Left lung (tissue), 4 donors: ENCODE measurements at regions not wholly inside any gene's neighbourhood (a gene's known extent, or its start where the extent isn't known, plus 50 kb on each side); places are given as distances from the start of the nearest gene placed in this dataset.

Experiments used
- ATAC-seq: fragments of 200-7000 bp; cut with Tn5 transposase; one replicate; pipeline ENCODE4 v1.9.1; 2020; ENCODE audit warnings: moderate library complexity
- DNase-seq, 4 donors: peaks; one replicate each; pipeline ENCODE4 v3.0.0-alpha.2; 2013 to 2020
- H3K27ac ChIP-seq, 2 donors: fragments of 200-600 bp; sonication (generic) in 1 of 2; one replicate each; pipeline versions ENCODE4 v1.5.0 to v1.8.0; 2020 to 2021
- H3K27me3 ChIP-seq, 2 donors: fragments of 200-600 bp; sonication (generic) in 1 of 2; one replicate each; pipeline versions ENCODE4 v1.5.0 to v1.8.0; 2020 to 2021
- H3K36me3 ChIP-seq, 2 donors: fragments of 200-600 bp; sonication (generic) in 1 of 2; one replicate each; pipeline versions ENCODE4 v1.5.0 to v1.8.0; 2020 to 2021
- H3K4me1 ChIP-seq, 2 donors: fragments of 200-600 bp; one replicate each; pipeline ENCODE4 v1.8.0; 2021
- H3K4me3 ChIP-seq, 2 donors: fragments of 200-600 bp; sonication (generic) in 1 of 2; one replicate each; pipeline versions ENCODE4 v1.5.0 to v1.8.0; 2020 to 2021; ENCODE audit warnings: mild to moderate bottlenecking in 1 of 2
- H3K9me3 ChIP-seq, 2 donors: fragments of 200-600 bp; sonication (generic) in 1 of 2; one replicate each; pipeline versions ENCODE4 v1.5.0 to v1.8.0; 2020 to 2021
- CTCF ChIP-seq, 2 donors: fragments of 200-600 bp; sonication (generic) in 1 of 2; IDR thresholded peaks; one replicate each; pipeline versions ENCODE4 v1.5.0 to v1.8.0; 2021; ENCODE audit warnings: antibody characterized with exemption in 2 of 2
- intact Hi-C, 2 donors: fragments of 100-400 bp; cut with DNase I; formaldehyde crosslinking; loops; one replicate each; pipeline versions ENCODE4 v1.11.2 to v1.14.2; 2022
- donor health status: DM: no; HTN: yes; CAD: no.
- donor health status: DM: no; HTN: no; CAD: no.

- H3K4me3 ChIP-seq = no peak overlapping the region
- H3K9me3 ChIP-seq = no peaks in the 10 kb centered on the region
- no peak for TF ChIP-seq CTCF (IDR thresholded peaks at IDR 0.05)
- H3K27ac ChIP-seq = no peak overlapping the region
- no peaks in the 10 kb centered on the region for H3K27me3 ChIP-seq
- DNase-seq (no peak), ATAC-seq (no peak)
- no peaks in the 10 kb centered on the region for H3K4me1 ChIP-seq
- intact Hi-C loops = no loop called here
- H3K36me3 ChIP-seq = no peaks in the 10 kb centered on the region
Observed at GRCh38 chr6:4611429-4612129, 164.6 kb upstream of the CDYL start.

- no peak for TF ChIP-seq CTCF (IDR thresholded peaks at IDR 0.05)
- H3K4me3 ChIP-seq = no peak overlapping the region
- no peaks in the 10 kb centered on the region for H3K4me1 ChIP-seq
- H3K27ac ChIP-seq = no peak overlapping the region
- ATAC-seq (no peak), DNase-seq (no peak)
- H3K36me3 ChIP-seq = no peaks in the 10 kb centered on the region
- intact Hi-C loops = no loop called here
- H3K27me3 ChIP-seq = no peaks in the 10 kb centered on the region
- no peaks in the 10 kb centered on the region for H3K9me3 ChIP-seq
Observed at GRCh38 chr6:4610256-4610655, 165.9 kb upstream of the CDYL start.

- DNase-seq (no peak), ATAC-seq (no peak)
- TF ChIP-seq CTCF (IDR thresholded peaks at IDR 0.05) = no peak
- intact Hi-C loops = no loop called here
- Histone ChIP-seq H3K27ac (no peak overlapping the region), H3K36me3 (no peaks in the 10 kb centered on the region), H3K9me3 (no peaks in the 10 kb centered on the region), H3K4me3 (no peak overlapping the region), H3K4me1 (no peaks in the 10 kb centered on the region), H3K27me3 (no peaks in the 10 kb centered on the region)
Observed at GRCh38 chr6:4608361-4609115, 167.7 kb upstream of the CDYL start.

GRCh38 chr6:4607793-4608192, 168.4 kb upstream of the CDYL start:
- DNase-seq (no peak), ATAC-seq (no peak)
- H3K4me3 ChIP-seq = no peak overlapping the region
- no peak for TF ChIP-seq CTCF (IDR thresholded peaks at IDR 0.05)
- H3K9me3 ChIP-seq = no peaks in the 10 kb centered on the region
- H3K36me3 ChIP-seq = no peaks in the 10 kb centered on the region
- H3K27ac ChIP-seq = no peak overlapping the region
- intact Hi-C loops = no loop called here
- no peaks in the 10 kb centered on the region for H3K27me3 ChIP-seq
- peaks cover 0 to 4% of the 10 kb centered on the region in 2 donors for H3K4me1 ChIP-seq

GRCh38 chr6:4606821-4607704, 169.1 kb upstream of the CDYL start:
- no peak for DNase-seq
- H3K27ac ChIP-seq = no peak overlapping the region
- H3K4me3 ChIP-seq = no peak overlapping the region
- peaks cover 0 to 9% of the 10 kb centered on the region in 2 donors for H3K4me1 ChIP-seq
- H3K36me3 ChIP-seq = no peaks in the 10 kb centered on the region
- no peaks in the 10 kb centered on the region for H3K9me3 ChIP-seq
- ATAC-seq = peak; percentile 28
- H3K27me3 ChIP-seq = no peaks in the 10 kb centered on the region
- intact Hi-C loops = no loop called here
- no peak for TF ChIP-seq CTCF (IDR thresholded peaks at IDR 0.05)
